HG02798 (cell line): ENCODE measurements at regions not wholly inside any gene's neighbourhood (a gene's known extent, or its start where the extent isn't known, plus 50 kb on each side); places are given as distances from the start of the nearest gene placed in this dataset.
A peak's percentile ranks its signal among the peaks of the same experiment; 100 is the strongest.
"Not testable (repeated sequence)": the region's sequence is repeated elsewhere in the genome, so short reads cannot be mapped to it uniquely, and the experiment has no call there.

ENCODE experiments used
- ATAC-seq: cut with Tn5 transposase; IDR thresholded peaks from one replicate; pipeline ENCODE4 v1.9.1; 2021; ENCODE audit warnings: mild to moderate bottlenecking; ENCODE audit not compliant: unreplicated experiment, poor library complexity

- ATAC-seq = no peak
These were observed 77.0 kb upstream of the ATL2 start for GRCh38 chr2:38454081-38454480.

- ATAC-seq = not testable (repeated sequence)
These were observed 74.7 kb upstream of the ATL2 start for GRCh38 chr2:38451778-38452177.

- no peak for ATAC-seq
These were observed 73.4 kb upstream of the ATL2 start for GRCh38 chr2:38450509-38450908.

GRCh38 chr2:38448692-38449410 lies 71.8 kb upstream of the ATL2 start:
- ATAC-seq = no peak

DNA sequence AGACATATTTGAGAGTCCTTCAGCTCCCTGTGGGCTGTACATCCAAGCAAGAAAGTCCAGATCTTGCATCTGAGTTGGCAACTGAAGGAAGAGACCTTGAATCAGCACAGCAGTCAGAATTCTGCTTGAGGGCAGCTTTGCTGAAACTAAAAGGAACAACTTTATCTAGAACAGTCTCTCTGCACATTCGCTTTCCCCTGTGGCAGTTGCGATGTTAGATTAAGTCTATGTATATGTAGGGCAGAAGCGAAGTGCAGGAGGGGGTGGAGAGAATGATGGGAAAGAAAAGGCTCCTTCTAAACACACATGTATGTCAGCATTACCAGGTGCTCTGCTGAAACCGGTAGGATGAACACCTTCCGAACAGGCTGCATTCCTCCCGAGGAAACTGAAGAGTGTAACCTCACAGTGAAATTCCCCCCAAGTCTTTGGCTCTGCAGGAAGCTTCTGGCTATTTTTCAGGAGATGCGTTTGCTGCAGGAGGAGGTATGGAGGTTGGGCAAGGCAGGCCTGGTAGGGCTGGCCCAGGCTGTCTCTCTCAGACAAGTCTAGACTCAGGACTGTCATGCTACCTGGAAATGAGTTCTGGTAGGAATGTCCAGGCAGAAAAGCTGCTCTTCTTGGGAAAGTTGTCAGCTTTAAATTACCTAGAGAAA lies 70.0 kb upstream of the ATL2 start:
- ATAC-seq = no peak

DNA sequence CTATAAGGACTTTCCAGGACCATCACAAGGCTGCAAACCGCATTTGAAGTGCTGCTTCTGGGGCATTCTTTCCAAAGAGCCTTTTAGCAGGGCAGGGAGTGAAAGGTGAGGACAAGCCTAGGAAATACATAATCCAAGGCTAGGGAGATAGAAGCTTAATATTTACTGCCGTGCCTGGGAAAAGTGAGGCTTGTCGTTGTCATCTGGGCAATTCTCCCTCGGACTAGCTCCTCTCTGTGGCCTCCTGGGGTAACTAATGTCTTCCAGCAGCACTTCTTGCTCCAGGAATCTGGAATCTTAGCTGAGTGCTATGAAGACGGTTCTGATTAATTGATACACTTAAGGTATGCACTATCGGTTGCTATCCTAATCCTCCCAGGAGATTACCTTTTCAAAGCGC lies 69.3 kb upstream of the ATL2 start:
- ATAC-seq = no peak

- ATAC-seq = no peak
These were observed 67.2 kb upstream of the ATL2 start for GRCh38 chr2:38444247-38444646.

DNA sequence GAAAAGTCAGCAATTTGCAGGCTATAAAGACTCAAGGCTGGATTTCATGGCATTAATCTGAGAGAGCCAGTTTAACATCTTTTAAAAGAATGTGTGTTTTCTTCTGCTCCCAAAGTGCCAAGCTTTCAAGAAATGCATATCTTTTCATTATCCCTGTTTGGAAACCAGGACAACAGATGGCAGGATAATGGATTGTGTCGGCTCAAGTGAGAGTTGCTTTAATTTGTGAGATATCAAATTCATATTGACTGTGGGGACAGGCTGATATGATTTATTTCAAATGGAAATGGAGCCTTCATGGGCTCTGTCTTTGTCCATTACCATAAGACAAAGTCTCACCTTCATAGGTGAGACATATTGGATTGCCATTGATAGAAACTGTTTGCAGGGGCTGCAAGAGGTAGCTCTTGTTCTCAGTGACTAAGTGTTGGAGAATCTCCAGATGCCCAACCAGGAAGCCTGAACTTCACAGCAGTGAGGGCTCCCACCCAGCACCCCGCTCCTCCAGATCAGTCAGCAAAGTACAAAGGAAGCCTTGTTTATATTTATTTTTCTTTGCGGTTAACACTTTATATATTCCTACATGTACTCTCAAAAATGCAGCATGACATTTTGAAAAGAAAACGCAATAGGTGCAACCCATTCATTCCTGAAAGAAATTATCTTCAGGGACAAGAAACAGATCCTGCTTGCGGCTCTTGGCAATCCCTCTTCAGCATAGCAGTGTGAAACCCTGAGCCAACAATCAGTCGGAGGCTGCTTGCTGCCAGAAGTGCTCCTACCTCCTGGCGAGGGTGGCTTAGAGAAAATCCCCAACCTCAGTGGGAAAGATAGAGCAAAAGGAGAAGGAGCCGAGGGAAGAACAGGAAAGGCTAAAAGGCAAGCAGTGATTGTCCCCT lies 65.8 kb upstream of the ATL2 start:
- no peak for ATAC-seq

- ATAC-seq = no peak
These were observed 64.3 kb upstream of the ATL2 start for GRCh38 chr2:38441346-38441745.

DNA sequence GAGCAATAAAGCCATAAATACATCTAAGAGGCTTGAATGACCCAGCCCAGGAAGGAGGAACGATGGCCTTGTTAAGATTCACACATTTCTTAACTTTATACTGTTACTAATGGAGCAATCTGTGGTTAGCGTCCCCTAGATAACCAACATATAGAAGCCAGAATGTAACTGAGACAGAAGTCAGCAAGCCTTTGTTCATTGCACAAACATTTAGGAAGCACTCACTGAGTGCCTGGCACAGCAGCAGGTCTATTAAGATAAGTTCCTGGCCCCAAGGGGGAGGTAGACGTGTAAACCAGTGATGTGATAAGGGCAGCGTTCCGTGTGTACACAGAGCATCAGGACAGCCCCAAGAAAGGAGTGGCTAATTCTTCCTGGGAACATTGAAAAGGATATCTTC lies 63.6 kb upstream of the ATL2 start:
- ATAC-seq = no peak

DNA sequence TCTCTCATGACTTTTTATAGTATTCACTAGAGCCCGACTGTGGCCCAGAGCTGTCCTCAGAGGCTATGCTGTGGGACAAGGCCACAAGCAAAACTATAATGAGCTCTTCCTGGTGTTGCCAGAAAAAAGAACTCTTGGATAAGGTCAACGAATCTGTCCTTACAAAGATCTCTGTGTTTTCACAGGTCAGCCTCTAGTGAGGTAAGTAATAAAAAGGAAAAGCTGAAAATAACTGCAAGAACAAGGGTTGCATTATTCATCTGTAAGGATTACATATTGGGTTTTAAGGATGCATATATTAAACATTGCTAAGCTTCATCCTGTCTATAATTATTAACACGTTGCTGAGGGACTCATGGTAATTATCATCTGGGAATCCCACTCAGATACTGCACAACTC lies 62.8 kb upstream of the ATL2 start:
- no peak for ATAC-seq

- peak; percentile 73 for ATAC-seq
These were observed 62.0 kb upstream of the ATL2 start for GRCh38 chr2:38438883-38439612.

DNA sequence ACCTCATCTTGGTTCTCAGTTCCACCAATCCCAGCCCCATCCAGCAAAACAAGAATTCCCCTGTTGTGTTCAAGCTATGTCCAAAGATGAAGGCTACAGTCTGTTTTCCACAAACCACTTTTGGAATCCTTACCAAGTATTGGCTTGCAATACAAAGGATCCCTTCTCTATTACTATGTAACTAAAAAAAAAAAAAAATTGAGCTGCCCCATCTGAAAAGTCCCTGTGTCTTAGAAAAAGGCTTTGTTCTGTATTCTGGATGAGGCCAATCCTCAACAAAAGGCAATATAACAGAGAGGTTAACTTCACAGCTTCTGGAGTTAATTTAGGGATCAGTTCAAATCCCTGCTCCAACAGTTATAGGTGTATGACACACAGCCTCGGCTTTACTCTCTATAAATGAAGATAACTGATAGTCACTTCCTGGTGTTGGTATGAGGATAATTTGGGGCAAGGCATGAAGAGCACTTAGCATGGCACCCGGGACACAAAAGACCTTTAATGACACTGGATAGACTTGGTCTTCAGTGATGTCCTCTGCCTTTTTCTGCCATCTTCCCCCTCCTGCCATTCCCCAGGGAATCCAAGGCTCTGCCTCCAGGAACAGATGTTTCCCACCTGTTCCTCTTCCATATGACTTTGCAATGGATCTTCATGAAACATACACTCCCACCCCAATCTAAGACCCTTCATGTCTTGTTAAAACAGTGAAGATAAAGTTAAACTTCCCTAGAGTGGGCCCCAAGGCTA lies 61.2 kb upstream of the ATL2 start:
- ATAC-seq = no peak

DNA sequence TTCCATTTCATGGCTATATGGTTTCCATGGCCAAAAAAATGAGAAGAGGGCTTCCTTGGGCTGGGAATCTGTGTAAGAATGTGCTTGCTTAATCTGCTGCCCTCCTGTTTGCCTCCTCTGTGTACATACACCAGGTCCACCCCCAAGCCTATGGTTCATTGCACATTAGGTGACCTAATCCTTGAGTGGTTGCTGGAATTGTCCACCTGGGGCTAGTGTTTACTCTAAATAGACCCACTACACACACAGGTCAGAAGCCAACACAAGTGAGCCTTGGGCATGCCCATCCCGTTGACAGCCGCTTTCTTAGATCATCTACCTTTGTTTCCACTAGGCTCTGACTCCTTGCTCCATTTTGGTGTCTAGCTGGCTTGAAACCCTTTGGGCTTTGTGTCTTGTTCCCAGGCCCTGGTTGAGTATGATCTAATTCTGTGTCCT lies 59.2 kb upstream of the ATL2 start:
- no peak for ATAC-seq

- ATAC-seq = no peak
These were observed 58.7 kb upstream of the ATL2 start for GRCh38 chr2:38435775-38436174.

DNA sequence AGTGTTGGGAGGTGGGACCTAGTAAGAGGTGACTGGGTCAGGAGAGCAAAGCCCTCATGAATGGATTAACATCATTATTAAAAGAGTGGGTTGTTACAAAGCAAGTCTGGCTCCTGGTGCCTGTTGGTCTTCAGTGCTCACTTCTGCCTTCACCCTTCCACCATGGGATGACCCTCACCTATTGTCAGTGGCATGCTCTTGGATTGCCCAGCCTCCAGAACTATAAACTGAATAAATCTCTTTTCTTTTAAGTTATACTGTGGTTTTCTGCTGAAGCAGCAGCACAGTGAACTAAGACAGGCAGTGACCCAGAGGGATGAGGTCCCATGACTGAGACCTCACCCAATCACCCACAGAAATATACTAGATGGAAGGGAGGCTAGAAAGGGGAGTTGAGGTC lies 57.5 kb upstream of the ATL2 start:
- ATAC-seq = no peak

GRCh38 chr2:38433607-38433975 lies 56.5 kb upstream of the ATL2 start:
- no peak for ATAC-seq

DNA sequence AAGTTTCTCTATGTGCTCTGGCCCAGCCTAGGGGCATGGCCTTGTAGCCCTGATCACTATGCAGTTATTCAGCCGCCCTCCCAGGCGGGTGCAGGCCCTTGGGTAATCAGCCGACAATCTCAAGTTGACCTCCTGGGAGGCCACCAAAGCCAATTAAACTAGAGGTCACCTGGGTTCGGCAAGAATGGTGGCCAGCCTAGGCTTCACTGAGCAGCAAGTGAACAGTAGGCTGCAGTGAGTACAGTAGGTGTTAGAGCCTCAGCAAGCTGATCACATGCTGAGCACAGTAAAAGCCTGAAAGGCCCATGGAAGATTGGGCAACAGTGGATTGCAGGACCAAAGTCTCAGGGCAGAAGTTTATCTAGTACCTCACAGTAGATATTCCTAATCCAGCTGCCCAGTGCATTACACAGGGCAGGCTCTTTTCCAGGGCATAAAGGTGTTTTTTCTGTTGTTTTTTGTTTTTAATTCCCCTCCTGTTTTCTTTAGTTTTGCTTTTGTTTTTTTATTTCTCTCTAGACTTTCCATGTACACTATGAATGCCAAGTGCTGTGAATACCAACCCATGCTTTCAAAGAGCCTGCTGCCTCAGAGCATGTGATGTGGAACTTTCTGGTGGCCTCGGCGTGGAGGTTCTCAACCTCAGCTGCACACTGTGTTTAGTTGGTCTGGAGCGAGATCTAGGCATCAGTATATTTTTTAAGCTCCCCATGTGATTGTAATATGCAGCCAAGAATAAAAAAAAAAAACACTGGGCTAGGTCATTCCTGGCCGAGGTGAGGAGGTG lies 55.9 kb upstream of the ATL2 start:
- no peak for ATAC-seq

DNA sequence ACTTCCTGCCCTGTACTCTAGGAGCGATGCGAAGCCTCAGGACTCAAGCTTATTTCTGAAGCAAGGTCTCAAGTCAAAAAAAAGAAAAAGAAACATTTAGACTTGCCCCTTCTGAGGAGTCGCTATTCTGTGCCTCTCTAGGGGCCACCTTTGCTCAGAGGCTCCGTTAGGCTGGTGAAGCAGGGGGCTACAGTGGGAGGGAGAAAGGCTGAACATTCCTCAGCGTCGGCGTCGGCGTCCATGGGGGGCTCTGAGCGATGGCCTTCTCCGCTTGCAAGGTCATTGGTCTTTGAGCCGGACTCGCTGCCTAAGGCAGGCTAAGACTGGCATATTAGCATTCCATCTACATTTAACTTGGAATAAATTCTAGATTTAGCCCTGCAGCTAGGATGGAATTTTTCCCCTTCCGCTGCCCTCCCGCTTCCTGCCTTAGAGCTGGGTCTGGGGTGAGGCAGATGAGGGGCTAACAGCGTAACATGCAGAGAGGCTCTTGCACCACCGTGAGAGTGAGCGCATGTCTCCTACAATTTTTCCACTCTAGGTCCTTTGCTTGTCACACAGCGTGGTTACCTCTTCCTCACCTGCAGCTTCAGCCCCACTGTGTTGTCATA lies 53.6 kb upstream of the ATL2 start:
- no peak for ATAC-seq
